ENCODE measurements at regions not wholly inside any gene's neighbourhood (a gene's known extent, or its start where the extent isn't known, plus 50 kb on each side); places are given as distances from the start of the nearest gene placed in this dataset.
"Not testable (repeated sequence)": the region's sequence is repeated elsewhere in the genome, so short reads cannot be mapped to it uniquely, and the experiment has no call there.

- Histone ChIP-seq H3K4me3 (no peak overlapping the region), H3K27me3 (no peaks in the 10 kb centered on the region), H3K36me3 (no peaks in the 10 kb centered on the region), H3K9me3 (peaks cover 0 to 26% of the 10 kb centered on the region in 2 donors), H3K4me1 (no peaks in the 10 kb centered on the region), H3K27ac (no peak overlapping the region)
- TF ChIP-seq CTCF (IDR thresholded peaks at IDR 0.05), result no peak
- no peak for ATAC-seq
- no peak for DNase-seq
- intact Hi-C loops (cut with DNase I), result no loop called here
Observed at GRCh38 chrX:64662876-64663275, 267.6 kb upstream of the MTMR8 start.

GRCh38 chrX:64657229-64657628, 262.0 kb upstream of the MTMR8 start:
- ATAC-seq; H3K4me3 ChIP-seq; DNase-seq; H3K36me3 ChIP-seq; H3K27ac ChIP-seq; H3K27me3 ChIP-seq; intact Hi-C loops (cut with DNase I); H3K4me1 ChIP-seq: not testable (repeated sequence)
- H3K9me3 ChIP-seq, result peaks cover 0 to 16% of the 10 kb centered on the region in 2 donors

DNA sequence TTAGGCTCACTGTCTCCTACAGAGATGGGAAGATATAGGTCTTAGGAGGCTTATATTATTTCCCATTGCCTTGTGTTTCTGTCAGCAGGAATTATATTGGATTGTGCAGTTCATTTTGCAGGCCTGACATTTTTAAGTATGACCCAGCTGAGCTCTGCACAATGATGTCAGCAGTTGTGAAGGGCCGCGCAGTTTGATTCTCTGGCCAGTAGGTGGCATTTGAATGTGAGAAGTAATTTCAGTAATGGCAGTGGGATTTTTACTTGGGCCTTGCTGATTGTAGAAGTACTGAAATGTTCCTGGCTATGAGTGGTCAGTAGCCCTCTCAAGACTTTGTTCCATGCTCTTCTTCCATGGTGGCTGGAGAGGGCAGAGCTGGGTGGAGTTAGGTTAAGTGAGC, 247.2 kb upstream of the MTMR8 start:
- Histone ChIP-seq H3K9me3 (no peaks in the 10 kb centered on the region), H3K4me1 (no peaks in the 10 kb centered on the region), H3K27ac (no peak overlapping the region), H3K27me3 (no peaks in the 10 kb centered on the region), H3K4me3 (no peak overlapping the region), H3K36me3 (no peaks in the 10 kb centered on the region)
- intact Hi-C loops (cut with DNase I), result no loop called here
- peak in 1 of 2 donors; percentile 9 for TF ChIP-seq CTCF (IDR thresholded peaks at IDR 0.05)
- DNase-seq (no peak), ATAC-seq (no peak)
